A549 (cell line): ENCODE measurements at regions not wholly inside any gene's neighbourhood (a gene's known extent, or its start where the extent isn't known, plus 50 kb on each side); places are given as distances from the start of the nearest gene placed in this dataset.

Experiments used
- ATAC-seq, 2 experiments: fragments of 200-7000 bp in 1 of 2; fragments of >200 bp in 1 of 2; cut with Nextera tagmentation in 1 of 2; cut with Tn5 transposase in 1 of 2; 3 replicates each; pipeline versions ENCODE4 v1.8.0 to v1.9.1; 2018 to 2020; ENCODE audit warnings: mild to moderate bottlenecking in 1 of 2, moderate library complexity in 1 of 2
- CTCF ChIA-PET: fragments of 300-600 bp; sonication (Branson Sonifier 250); formaldehyde crosslinking; extraction: SDS; loops from one replicate; lab custom pipeline; 2021; ENCODE audit warnings: antibody characterized with exemption, inconsistent platforms; lab: Yijun Ruan, JAX
- POLR2A ChIA-PET: fragments of 350-600 bp; formaldehyde crosslinking; extraction: SDS; loops from one replicate; lab custom pipeline; 2021; ENCODE audit warnings: antibody characterized with exemption, inconsistent platforms; lab: Yijun Ruan, JAX
- DNase-seq, 2 experiments: peaks; one replicate each; pipeline versions ENCODE4 v3.0.0 to v3.0.0-alpha.2; 2011 to 2016; ENCODE audit warnings: low read depth in 1 of 2, low spot score in 1 of 2
- FAIRE-seq: peaks from 2 replicates; lab custom pipeline; 2011; peaks lifted over from hg19 to GRCh38; lab: Jason Lieb, UNC
- H3K27ac ChIP-seq, 2 experiments: fragments of >200 bp; sonication (Bioruptor Twin); formaldehyde crosslinking; 3 replicates each; pipeline ENCODE4 v1.5.1; 2016 to 2017
- H3K4me1 ChIP-seq: fragments of >200 bp; sonication (Bioruptor Twin); formaldehyde crosslinking; 3 replicates; pipeline ENCODE4 v1.6.1; 2016
- H3K4me2 ChIP-seq: fragments of >200 bp; sonication (Bioruptor Twin); formaldehyde crosslinking; 3 replicates; pipeline ENCODE4 v1.6.1; 2016
- H3K4me3 ChIP-seq: fragments of >200 bp; sonication (Bioruptor Twin); formaldehyde crosslinking; 3 replicates; pipeline ENCODE4 v1.5.1; 2016
- H3K9me3 ChIP-seq: fragments of >200 bp; sonication (Bioruptor Twin); formaldehyde crosslinking; 3 replicates; pipeline ENCODE4 v1.6.1; 2016
- CBX8 ChIP-seq: fragments of 200-600 bp; sonication (generic); IDR thresholded peaks from 2 replicates; pipeline ENCODE4 v1.6.1; 2016
- CHD4 ChIP-seq: fragments of 200-600 bp; sonication (generic); IDR thresholded peaks from 2 replicates; pipeline ENCODE4 v1.6.1; 2016; ENCODE audit warnings: antibody characterized with exemption, mild to moderate bottlenecking, borderline replicate concordance
- EHMT2 ChIP-seq: fragments of 200-600 bp; sonication (generic); IDR thresholded peaks from 2 replicates; pipeline ENCODE4 v1.6.1; 2016; ENCODE audit warnings: antibody characterized with exemption, low read depth, mild to moderate bottlenecking, moderate library complexity
- EP300 ChIP-seq, 2 experiments: fragments of >200 bp; sonication (Bioruptor Twin); formaldehyde crosslinking; IDR thresholded peaks; 2 replicates in 1 of 2; 3 replicates in 1 of 2; pipeline ENCODE4 v1.6.1; 2016 to 2017
- ESRRA ChIP-seq: fragments of 150-350 bp; IDR thresholded peaks from 2 replicates; pipeline ENCODE4 v1.6.1; 2014; ENCODE audit warnings: mild to moderate bottlenecking, low read length, borderline replicate concordance
- FOSB ChIP-seq: fragments of 250-450 bp; sonication (Bioruptor Pico); IDR thresholded peaks from 2 replicates; pipeline ENCODE4 v1.5.0; 2020; ENCODE audit warnings: mild to moderate bottlenecking, moderate library complexity
- FOSL2 ChIP-seq, 2 experiments: fragments of 450-650 bp in 1 of 2; fragments of >200 bp in 1 of 2; sonication (Bioruptor Twin) in 1 of 2; formaldehyde crosslinking; IDR thresholded peaks; 2 replicates each; pipeline versions ENCODE4 v1.5.0 to v1.6.1; 2016 to 2020; ENCODE audit warnings: mild to moderate bottlenecking in 1 of 2, moderate library complexity in 1 of 2
- GATA3 ChIP-seq: IDR thresholded peaks from 2 replicates; pipeline ENCODE4 v1.6.1; 2012; ENCODE audit warnings: borderline replicate concordance
- HOXA7 ChIP-seq: fragments of 250-450 bp; sonication (Bioruptor Pico); IDR thresholded peaks from 2 replicates; pipeline ENCODE4 v1.5.0; 2020; ENCODE audit warnings: mild to moderate bottlenecking, moderate library complexity
- HOXB5 ChIP-seq: fragments of 250-450 bp; sonication (Bioruptor Pico); IDR thresholded peaks from 2 replicates; pipeline ENCODE4 v1.5.0; 2020; ENCODE audit warnings: mild to moderate bottlenecking, moderate library complexity
- KDM1A ChIP-seq: fragments of 200-600 bp; sonication (generic); IDR thresholded peaks from 2 replicates; pipeline ENCODE4 v1.6.1; 2016; ENCODE audit warnings: low read depth, mild to moderate bottlenecking
- KDM5A ChIP-seq: fragments of 200-600 bp; sonication (generic); IDR thresholded peaks from 2 replicates; pipeline ENCODE4 v1.6.1; 2016; ENCODE audit warnings: antibody characterized with exemption, mild to moderate bottlenecking
- MAX ChIP-seq: IDR thresholded peaks from 2 replicates; pipeline ENCODE4 v1.6.1; 2012
- MAZ ChIP-seq: fragments of 150-350 bp; IDR thresholded peaks from 2 replicates; pipeline ENCODE4 v1.6.1; 2014; ENCODE audit warnings: antibody characterized with exemption, low read depth, low read length, borderline replicate concordance
- NR3C1 ChIP-seq: fragments of >200 bp; sonication (Bioruptor Twin); formaldehyde crosslinking; IDR thresholded peaks from 3 replicates; pipeline ENCODE4 v1.6.1; 2017
- PHF8 ChIP-seq: fragments of 200-600 bp; sonication (generic); IDR thresholded peaks from 2 replicates; pipeline ENCODE4 v1.6.1; 2016; ENCODE audit warnings: low read depth, mild to moderate bottlenecking, antibody characterized with exemption, moderate library complexity, borderline replicate concordance
- RAD21 ChIP-seq, 2 experiments: fragments of >200 bp in 1 of 2; sonication (Bioruptor Twin) in 1 of 2; formaldehyde crosslinking in 1 of 2; IDR thresholded peaks in 1 of 2; conservative IDR thresholded peaks in 1 of 2; 2 replicates in 1 of 2; 3 replicates in 1 of 2; pipeline ENCODE4 v1.6.1; 2012 to 2018; ENCODE audit warnings: inconsistent platforms in 1 of 2
- RCOR1 ChIP-seq: fragments of 150-350 bp; IDR thresholded peaks from 2 replicates; pipeline ENCODE4 v1.6.1; 2014; ENCODE audit warnings: antibody characterized with exemption, low read length, low read depth
- RNF2 ChIP-seq: fragments of 200-600 bp; sonication (generic); IDR thresholded peaks from 2 replicates; pipeline ENCODE4 v1.6.1; 2016; ENCODE audit warnings: low read depth, mild to moderate bottlenecking, antibody characterized with exemption, moderate library complexity, borderline replicate concordance
- SMC3 ChIP-seq: fragments of >200 bp; sonication (Bioruptor Twin); formaldehyde crosslinking; IDR thresholded peaks from 3 replicates; pipeline ENCODE4 v1.6.1; 2018; ENCODE audit warnings: inconsistent platforms
- SREBF2 ChIP-seq: fragments of 450-650 bp; IDR thresholded peaks from 2 replicates; pipeline ENCODE4 v1.6.1; 2014; ENCODE audit warnings: mild to moderate bottlenecking, moderate library complexity
- TFCP2L1 ChIP-seq: fragments of 250-450 bp; sonication (Bioruptor Pico); IDR thresholded peaks from 2 replicates; pipeline ENCODE4 v1.5.0; 2021; ENCODE audit warnings: mild to moderate bottlenecking
- TP53 ChIP-seq: fragments of 250-450 bp; sonication (Bioruptor Pico); IDR thresholded peaks from 2 replicates; pipeline ENCODE4 v1.5.0; 2021; ENCODE audit warnings: mild to moderate bottlenecking, moderate library complexity
- ZC3H11A ChIP-seq: fragments of 450-650 bp; IDR thresholded peaks from 2 replicates; pipeline ENCODE4 v1.6.1; 2014; ENCODE audit warnings: antibody characterized with exemption, mild to moderate bottlenecking
- ZFP36 ChIP-seq: fragments of 450-650 bp; IDR thresholded peaks from 2 replicates; pipeline ENCODE4 v1.6.1; 2014; ENCODE audit warnings: borderline replicate concordance; ENCODE audit not compliant: partially characterized antibody
- WGBS: methylation state at CpG from one replicate; pipeline ENCODE4 v1.1.6; 2017; ENCODE audit errors: missing lambda C conversion rate; 5-methylcytosine and 5-hydroxymethylcytosine counted together

GRCh38 chr5:110852053-110852452 is 113.2 kb downstream of the SLC25A46 start:
- no peak overlapping the region for H3K4me3 ChIP-seq
- H3K4me2 ChIP-seq = no peak overlapping the region
- ChIA-PET CTCF (no interaction called here), POLR2A (no interaction called here)
- ATAC-seq (no peak), DNase-seq (no peak), FAIRE-seq (no peak)
- TF ChIP-seq CBX8 (no peak), EHMT2 (no peak), KDM5A (no peak), TP53 (CRISPR knock-in tag) (no peak), FOSL2 (IDR thresholded peaks at IDR 0.05) (no peak), FOSL2 (CRISPR knock-in tag; IDR thresholded peaks at IDR 0.05) (no peak), MAZ (no peak), SREBF2 (no peak), RAD21 (conservative IDR thresholded peaks at IDR 0.05 in 1 of 2, IDR thresholded peaks at IDR 0.05 in 1 of 2) (no peak), NR3C1 (no peak), PHF8 (no peak)
- H3K27ac ChIP-seq = no peak overlapping the region
- H3K4me1 ChIP-seq = no peaks in the 10 kb centered on the region
- no peaks in the 10 kb centered on the region for H3K9me3 ChIP-seq

GRCh38 chr5:110852541-110852940 is 113.7 kb downstream of the SLC25A46 start:
- Histone ChIP-seq H3K4me2 (no peak overlapping the region), H3K27ac (no peak overlapping the region), H3K4me1 (no peaks in the 10 kb centered on the region), H3K9me3 (no peaks in the 10 kb centered on the region), H3K4me3 (no peak overlapping the region)
- TF ChIP-seq MAX (no peak), ZFP36 (no peak), HOXA7 (CRISPR knock-in tag) (no peak), ZC3H11A (no peak), RCOR1 (no peak), TFCP2L1 (CRISPR knock-in tag) (no peak), KDM1A (no peak), GATA3 (no peak), RNF2 (no peak), EP300 (IDR thresholded peaks at IDR 0.05) (no peak)
- POLR2A ChIA-PET = no interaction called here
- DNase-seq = no peak
- no peak for ATAC-seq
- WGBS = 0% methylated on average over 1 of the region's 1 CpG
- CTCF ChIA-PET = no interaction called here
- no peak for FAIRE-seq

- WGBS = 5% methylated on average over 3 of the region's 3 CpGs
- TF ChIP-seq EP300 (IDR thresholded peaks at IDR 0.05) (no peak), SMC3 (no peak), HOXA7 (CRISPR knock-in tag) (no peak), FOSL2 (IDR thresholded peaks at IDR 0.05) (no peak), FOSL2 (CRISPR knock-in tag; IDR thresholded peaks at IDR 0.05) (0 out of 2 replicates have a peak, but pooled peaks have one; percentile 7), CBX8 (no peak), ESRRA (no peak), CHD4 (no peak)
- H3K9me3 ChIP-seq = no peaks in the 10 kb centered on the region
- POLR2A ChIA-PET = no interaction called here
- H3K4me2 ChIP-seq = no peak overlapping the region
- CTCF ChIA-PET = no interaction called here
- no peak overlapping the region for H3K4me3 ChIP-seq
- ATAC-seq (no peak), DNase-seq (no peak), FAIRE-seq (no peak)
- H3K4me1 ChIP-seq = no peaks in the 10 kb centered on the region
- no peak overlapping the region for H3K27ac ChIP-seq
Observed at GRCh38 chr5:110853267-110853666, 114.5 kb downstream of the SLC25A46 start.

GRCh38 chr5:110854200-110854599 is 115.4 kb downstream of the SLC25A46 start:
- Histone ChIP-seq H3K4me1 (no peaks in the 10 kb centered on the region), H3K27ac (no peak overlapping the region), H3K4me3 (no peak overlapping the region), H3K4me2 (no peak overlapping the region), H3K9me3 (no peaks in the 10 kb centered on the region)
- TF ChIP-seq SMC3 (no peak), FOSB (no peak), HOXB5 (CRISPR knock-in tag) (no peak)
- ATAC-seq = no peak
- FAIRE-seq = no peak
- DNase-seq = no peak
- 3% methylated on average over 1 of the region's 1 CpG for WGBS
- ChIA-PET POLR2A (no interaction called here), CTCF (no interaction called here)
